ENCODE measurements at regions not wholly inside any gene's neighbourhood (a gene's known extent, or its start where the extent isn't known, plus 50 kb on each side); places are given as distances from the start of the nearest gene placed in this dataset.
"Not testable (repeated sequence)": the region's sequence is repeated elsewhere in the genome, so short reads cannot be mapped to it uniquely, and the experiment has no call there.

DNA sequence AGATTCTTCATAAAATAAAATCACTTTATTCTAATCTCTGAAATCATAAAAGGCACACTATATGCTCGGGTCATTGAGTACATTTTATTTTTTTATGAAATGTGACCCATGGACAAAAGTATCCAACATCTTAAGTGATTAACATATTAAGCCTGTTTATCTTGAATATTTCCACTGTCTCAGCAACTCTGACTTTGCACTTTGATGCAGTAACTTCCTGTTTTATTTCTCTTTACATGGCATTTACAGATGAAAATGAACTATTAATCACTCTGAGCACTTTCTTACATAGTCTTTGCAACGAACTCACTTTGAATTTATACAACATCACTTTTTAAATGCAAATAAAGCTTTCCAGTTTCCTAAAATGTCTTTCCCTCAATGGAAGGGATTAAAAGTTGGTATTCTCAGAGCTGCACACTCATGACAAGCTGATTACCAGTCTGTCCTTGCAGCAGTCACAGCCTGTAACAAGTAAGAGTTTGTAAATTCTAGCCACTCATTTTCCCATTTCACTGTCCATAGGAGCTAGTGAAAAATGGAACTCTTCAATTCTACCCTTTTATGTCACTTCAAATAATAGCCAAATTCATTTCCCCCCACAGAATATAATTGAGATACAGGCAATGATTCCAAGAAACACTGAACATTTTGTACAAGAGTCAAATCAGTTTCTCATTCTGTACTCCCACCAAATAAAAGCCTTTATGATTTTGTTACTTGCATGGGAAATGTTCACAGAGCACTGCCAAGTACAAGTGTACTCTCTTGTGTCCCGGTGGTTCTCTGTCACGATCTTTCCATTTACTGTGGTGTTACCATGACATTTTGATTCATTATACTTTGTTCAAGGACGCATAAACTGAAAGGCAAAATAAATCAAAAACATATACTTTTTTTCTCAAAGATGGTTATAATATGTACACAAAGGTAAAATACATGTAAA, 1968.9 kb downstream of the PCDH9 start:
- Histone ChIP-seq H3K4me1 (ENCODE audit: control insufficient read depth, insufficient read depth, low read length, poor library complexity, severe bottlenecking) (no peaks in the 10 kb centered on the region), H3K36me3 (ENCODE audit: control insufficient read depth, insufficient read depth, low read length) (no peaks in the 10 kb centered on the region), H3K4me3 (ENCODE audit: insufficient read depth, low read depth, low read length, poor library complexity, severe bottlenecking) (no peak overlapping the region), H3K9me3 (ENCODE audit: control insufficient read depth, low read length) (no peaks in the 10 kb centered on the region), H3K27ac (ENCODE audit: insufficient read depth, low read length, poor library complexity, severe bottlenecking) (no peak overlapping the region), H3K27me3 (replicated peaks; ENCODE audit: control insufficient read depth, insufficient read depth, low read length, poor library complexity, severe bottlenecking) (no peaks in the 10 kb centered on the region)
- DNase-seq: no peak

DNA sequence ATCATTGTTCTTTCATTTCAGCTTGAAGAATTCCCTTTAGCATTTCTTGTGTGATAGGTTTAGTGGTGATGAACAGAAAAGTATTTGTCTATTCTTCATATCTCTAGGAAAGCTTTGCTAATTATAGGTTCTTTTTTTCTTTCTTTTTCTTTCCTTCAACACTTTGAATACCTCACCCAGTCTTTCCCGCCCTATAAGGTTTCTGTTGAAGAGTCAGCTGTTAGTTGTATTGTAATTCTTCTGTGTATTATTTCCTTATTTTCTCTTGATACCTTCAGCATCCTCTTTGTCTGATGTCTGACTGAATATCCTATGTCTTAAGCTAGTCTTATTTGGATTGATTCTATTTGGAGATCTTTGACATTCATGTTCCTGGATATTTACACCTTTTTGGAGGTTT, 1989.4 kb downstream of the PCDH9 start:
- Histone ChIP-seq H3K27me3 (replicated peaks; ENCODE audit: control insufficient read depth, insufficient read depth, low read length, poor library complexity, severe bottlenecking) (no peaks in the 10 kb centered on the region), H3K27ac (ENCODE audit: insufficient read depth, low read length, poor library complexity, severe bottlenecking) (no peak overlapping the region), H3K9me3 (ENCODE audit: control insufficient read depth, low read length) (no peaks in the 10 kb centered on the region), H3K4me3 (ENCODE audit: insufficient read depth, low read depth, low read length, poor library complexity, severe bottlenecking) (no peak overlapping the region), H3K4me1 (ENCODE audit: control insufficient read depth, insufficient read depth, low read length, poor library complexity, severe bottlenecking) (no peaks in the 10 kb centered on the region), H3K36me3 (ENCODE audit: control insufficient read depth, insufficient read depth, low read length) (no peaks in the 10 kb centered on the region)
- no peak for DNase-seq

DNA sequence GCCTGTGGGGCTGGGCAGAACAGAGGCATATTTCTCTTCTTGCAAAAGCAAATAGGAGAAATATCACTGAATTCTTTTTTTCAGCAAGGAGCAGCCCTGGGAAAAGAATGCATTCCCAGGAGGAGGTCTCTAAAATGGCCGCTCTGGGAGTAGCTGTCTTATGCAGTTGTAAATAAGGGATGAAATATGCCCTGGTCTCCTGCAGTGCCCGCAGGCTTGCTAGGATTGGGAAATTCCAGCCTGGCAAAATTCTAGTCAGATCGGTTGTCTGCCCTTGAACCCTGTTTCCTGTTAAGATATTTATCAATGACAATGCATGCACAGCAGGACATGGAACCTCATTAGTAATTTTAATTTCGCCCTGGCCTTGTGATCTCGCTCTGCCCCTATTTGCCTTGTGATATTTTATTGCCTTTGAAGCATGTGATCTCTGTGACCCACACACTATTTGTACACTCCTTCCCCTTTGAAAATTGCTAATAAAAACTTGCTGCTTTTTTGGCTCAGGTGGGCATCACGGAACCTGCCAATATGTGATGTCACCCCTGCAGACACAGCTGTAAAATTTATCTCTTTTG, 1993.2 kb downstream of the PCDH9 start:
- Histone ChIP-seq H3K9me3 (ENCODE audit: control insufficient read depth, low read length) (no peaks in the 10 kb centered on the region), H3K27ac (ENCODE audit: insufficient read depth, low read length, poor library complexity, severe bottlenecking) (no peak overlapping the region), H3K4me1 (ENCODE audit: control insufficient read depth, insufficient read depth, low read length, poor library complexity, severe bottlenecking) (no peaks in the 10 kb centered on the region), H3K27me3 (replicated peaks; ENCODE audit: control insufficient read depth, insufficient read depth, low read length, poor library complexity, severe bottlenecking) (no peaks in the 10 kb centered on the region), H3K36me3 (ENCODE audit: control insufficient read depth, insufficient read depth, low read length) (no peaks in the 10 kb centered on the region), H3K4me3 (ENCODE audit: insufficient read depth, low read depth, low read length, poor library complexity, severe bottlenecking) (no peak overlapping the region)
- DNase-seq: no peak

DNA sequence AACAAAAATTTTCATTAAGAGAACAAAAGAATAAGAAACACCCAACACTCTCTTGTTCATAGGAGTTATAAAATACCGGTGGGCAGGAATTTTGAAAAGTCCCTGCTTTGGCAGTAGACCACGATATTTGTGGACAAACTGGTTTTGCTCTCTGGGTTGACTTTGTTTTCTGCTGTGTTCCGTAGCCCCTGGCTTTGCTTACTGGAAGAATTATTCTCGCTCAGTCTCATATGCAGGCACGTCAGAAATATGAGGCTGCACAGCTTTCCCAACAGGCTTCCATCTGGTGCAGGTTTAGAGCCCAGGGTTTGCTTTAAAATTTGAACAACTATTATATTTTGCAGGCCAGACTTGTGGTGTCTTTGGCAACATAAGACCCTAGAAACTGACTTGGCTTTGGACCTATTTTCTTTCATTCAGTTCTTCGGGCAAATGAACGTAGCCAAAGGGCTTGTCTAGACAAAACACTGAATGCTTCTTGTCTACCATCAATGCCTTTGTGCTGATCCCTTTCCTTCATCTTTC, 2012.6 kb downstream of the PCDH9 start:
- no peak for DNase-seq
- H3K9me3 ChIP-seq (ENCODE audit: control insufficient read depth, low read length): no peaks in the 10 kb centered on the region
- H3K4me1 ChIP-seq (ENCODE audit: control insufficient read depth, insufficient read depth, low read length, poor library complexity, severe bottlenecking): no peaks in the 10 kb centered on the region
- H3K36me3 ChIP-seq (ENCODE audit: control insufficient read depth, insufficient read depth, low read length): no peaks in the 10 kb centered on the region
- no peak overlapping the region for H3K4me3 ChIP-seq (ENCODE audit: insufficient read depth, low read depth, low read length, poor library complexity, severe bottlenecking)
- no peaks in the 10 kb centered on the region for H3K27me3 ChIP-seq (replicated peaks; ENCODE audit: control insufficient read depth, insufficient read depth, low read length, poor library complexity, severe bottlenecking)
- no peak overlapping the region for H3K27ac ChIP-seq (ENCODE audit: insufficient read depth, low read length, poor library complexity, severe bottlenecking)

DNA sequence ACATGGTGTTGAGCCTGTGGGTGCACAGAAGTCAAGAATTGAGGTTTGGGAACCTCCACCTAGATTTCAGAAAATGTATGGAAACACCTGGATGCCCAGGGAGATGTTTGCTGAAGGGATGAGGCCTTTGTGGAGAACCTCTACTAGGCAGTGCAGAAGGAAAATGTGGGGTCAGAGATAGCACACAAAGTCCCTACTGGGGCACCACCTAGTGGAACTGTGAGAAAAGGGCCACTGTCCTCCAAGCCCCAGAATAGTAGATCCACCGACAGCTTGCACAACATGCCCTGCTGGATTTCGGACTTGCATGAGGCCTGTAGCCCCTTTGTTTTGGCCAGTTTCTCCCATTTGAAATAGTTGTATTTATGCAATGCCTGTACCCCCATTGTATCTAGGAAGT, 2027.3 kb downstream of the PCDH9 start:
- H3K27me3 ChIP-seq (replicated peaks; ENCODE audit: control insufficient read depth, insufficient read depth, low read length, poor library complexity, severe bottlenecking); H3K4me3 ChIP-seq (ENCODE audit: insufficient read depth, low read depth, low read length, poor library complexity, severe bottlenecking); H3K27ac ChIP-seq (ENCODE audit: insufficient read depth, low read length, poor library complexity, severe bottlenecking); DNase-seq; H3K9me3 ChIP-seq (ENCODE audit: control insufficient read depth, low read length); H3K36me3 ChIP-seq (ENCODE audit: control insufficient read depth, insufficient read depth, low read length); H3K4me1 ChIP-seq (ENCODE audit: control insufficient read depth, insufficient read depth, low read length, poor library complexity, severe bottlenecking): not testable (repeated sequence)

DNA sequence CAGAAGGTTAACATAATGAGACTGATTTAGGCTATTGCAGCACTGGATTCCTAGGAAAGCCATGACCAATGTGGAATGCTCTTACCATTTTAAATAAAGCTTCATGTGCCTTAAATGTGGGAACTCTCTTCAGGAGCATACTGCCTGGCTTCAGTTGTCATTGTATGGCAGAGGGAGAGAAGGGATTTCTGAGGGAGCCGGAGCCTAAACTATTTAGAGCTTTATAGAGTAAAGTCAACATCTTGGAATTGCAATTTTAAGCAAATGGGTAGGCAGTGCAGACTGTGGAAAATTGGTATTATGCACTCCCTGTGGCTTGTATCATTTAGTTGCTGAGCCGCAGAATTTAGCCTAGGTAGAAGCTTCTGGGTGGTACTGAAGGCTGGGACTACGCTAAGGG, 2041.4 kb downstream of the PCDH9 start:
- no peaks in the 10 kb centered on the region for H3K4me1 ChIP-seq (ENCODE audit: control insufficient read depth, insufficient read depth, low read length, poor library complexity, severe bottlenecking)

DNA sequence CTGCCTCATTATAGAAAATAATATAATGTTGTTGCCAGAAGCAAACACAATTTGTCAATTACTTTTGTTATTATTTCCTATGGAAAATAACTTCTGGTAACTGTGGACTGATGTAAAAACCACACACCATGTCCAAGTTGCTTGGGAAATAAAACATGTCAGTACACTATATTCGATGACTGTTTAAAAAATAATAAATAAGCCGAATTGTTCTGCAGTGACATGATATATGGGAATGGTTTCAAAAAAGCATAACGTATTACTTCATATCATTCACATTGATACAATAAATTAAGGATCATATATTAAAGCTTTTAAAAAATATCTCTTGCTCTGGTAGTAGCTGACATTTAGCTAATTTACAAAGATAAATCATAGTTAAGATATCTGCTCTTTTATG, 2062.1 kb downstream of the PCDH9 start:
- Histone ChIP-seq H3K4me3 (ENCODE audit: insufficient read depth, low read depth, low read length, poor library complexity, severe bottlenecking) (no peak overlapping the region), H3K27ac (ENCODE audit: insufficient read depth, low read length, poor library complexity, severe bottlenecking) (no peak overlapping the region), H3K36me3 (ENCODE audit: control insufficient read depth, insufficient read depth, low read length) (no peaks in the 10 kb centered on the region), H3K4me1 (ENCODE audit: control insufficient read depth, insufficient read depth, low read length, poor library complexity, severe bottlenecking) (no peaks in the 10 kb centered on the region), H3K27me3 (replicated peaks; ENCODE audit: control insufficient read depth, insufficient read depth, low read length, poor library complexity, severe bottlenecking) (no peaks in the 10 kb centered on the region), H3K9me3 (ENCODE audit: control insufficient read depth, low read length) (no peaks in the 10 kb centered on the region)
- no peak for DNase-seq

More for the DNA sequence above, 2041.4 kb downstream of the PCDH9 start:
- no peaks in the 10 kb centered on the region for H3K27me3 ChIP-seq (replicated peaks; ENCODE audit: control insufficient read depth, insufficient read depth, low read length, poor library complexity, severe bottlenecking)
- no peaks in the 10 kb centered on the region for H3K9me3 ChIP-seq (ENCODE audit: control insufficient read depth, low read length)
- DNase-seq: no peak
- H3K27ac ChIP-seq (ENCODE audit: insufficient read depth, low read length, poor library complexity, severe bottlenecking): no peak overlapping the region
- H3K36me3 ChIP-seq (ENCODE audit: control insufficient read depth, insufficient read depth, low read length): no peaks in the 10 kb centered on the region
- H3K4me3 ChIP-seq (ENCODE audit: insufficient read depth, low read depth, low read length, poor library complexity, severe bottlenecking): no peak overlapping the region

DNA sequence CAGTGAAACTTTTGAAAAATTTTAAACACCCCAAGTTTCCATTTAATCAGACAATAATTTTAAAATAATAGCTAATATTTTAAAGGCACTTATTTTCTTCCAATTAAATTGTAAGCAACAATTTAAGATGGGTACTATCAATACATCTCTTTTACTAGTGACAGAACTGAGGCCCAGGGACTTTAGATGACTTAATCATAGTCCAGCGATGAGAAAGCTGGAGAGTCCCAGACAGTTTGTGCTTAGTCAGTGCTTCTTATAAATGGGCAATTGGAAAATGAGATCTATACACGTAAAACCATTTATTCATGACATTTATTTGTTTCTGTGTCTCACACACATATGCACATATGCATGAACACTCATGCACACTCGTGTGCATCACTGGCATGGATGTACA, 2063.5 kb downstream of the PCDH9 start:
- Histone ChIP-seq H3K36me3 (ENCODE audit: control insufficient read depth, insufficient read depth, low read length) (no peaks in the 10 kb centered on the region), H3K4me1 (ENCODE audit: control insufficient read depth, insufficient read depth, low read length, poor library complexity, severe bottlenecking) (no peaks in the 10 kb centered on the region), H3K27me3 (replicated peaks; ENCODE audit: control insufficient read depth, insufficient read depth, low read length, poor library complexity, severe bottlenecking) (no peaks in the 10 kb centered on the region), H3K27ac (ENCODE audit: insufficient read depth, low read length, poor library complexity, severe bottlenecking) (no peak overlapping the region), H3K4me3 (ENCODE audit: insufficient read depth, low read depth, low read length, poor library complexity, severe bottlenecking) (no peak overlapping the region), H3K9me3 (ENCODE audit: control insufficient read depth, low read length) (no peaks in the 10 kb centered on the region)
- no peak for DNase-seq

DNA sequence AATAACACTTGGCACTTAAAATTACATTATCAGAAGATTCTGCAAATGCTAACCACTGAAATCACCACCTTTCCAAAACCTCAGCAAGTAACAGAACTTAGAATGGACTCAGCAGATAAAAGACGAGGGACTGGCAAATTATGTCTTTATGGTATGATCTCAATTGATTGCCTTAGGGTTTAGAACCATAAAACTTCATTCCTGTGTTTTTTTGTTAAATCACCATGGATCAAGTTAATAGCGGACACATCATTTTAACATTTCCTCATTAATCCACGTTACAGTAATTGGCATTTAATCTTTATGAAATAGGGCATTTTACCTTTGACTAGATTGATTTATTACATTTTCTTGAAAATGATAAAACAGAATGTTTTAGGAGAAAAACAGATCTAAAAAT, 2070.3 kb downstream of the PCDH9 start:
- Histone ChIP-seq H3K4me3 (ENCODE audit: insufficient read depth, low read depth, low read length, poor library complexity, severe bottlenecking) (no peak overlapping the region), H3K9me3 (ENCODE audit: control insufficient read depth, low read length) (no peaks in the 10 kb centered on the region), H3K4me1 (ENCODE audit: control insufficient read depth, insufficient read depth, low read length, poor library complexity, severe bottlenecking) (no peaks in the 10 kb centered on the region), H3K27ac (ENCODE audit: insufficient read depth, low read length, poor library complexity, severe bottlenecking) (no peak overlapping the region), H3K27me3 (replicated peaks; ENCODE audit: control insufficient read depth, insufficient read depth, low read length, poor library complexity, severe bottlenecking) (no peaks in the 10 kb centered on the region), H3K36me3 (ENCODE audit: control insufficient read depth, insufficient read depth, low read length) (no peaks in the 10 kb centered on the region)
- DNase-seq: no peak

DNA sequence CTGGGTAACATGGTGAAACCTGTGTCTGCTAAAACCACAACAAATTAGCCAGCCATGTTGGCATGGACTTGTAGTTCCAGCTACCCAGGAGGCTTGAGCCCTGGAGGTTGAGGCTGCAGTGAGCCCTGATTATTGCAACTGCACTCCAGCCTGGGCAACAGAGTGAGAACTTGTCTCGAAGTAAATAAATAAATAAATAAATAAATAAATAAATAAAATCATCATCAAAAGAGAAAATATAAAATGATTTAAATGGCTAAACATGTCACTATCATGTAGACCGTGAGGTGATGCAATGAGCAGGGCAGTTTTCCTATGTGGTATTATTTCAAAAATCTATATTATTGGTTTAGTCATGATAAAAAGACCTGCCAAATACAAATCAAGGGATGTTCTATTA, 2074.3 kb downstream of the PCDH9 start:
- no peak for DNase-seq
- Histone ChIP-seq H3K4me3 (ENCODE audit: insufficient read depth, low read depth, low read length, poor library complexity, severe bottlenecking) (no peak overlapping the region), H3K9me3 (ENCODE audit: control insufficient read depth, low read length) (no peaks in the 10 kb centered on the region), H3K36me3 (ENCODE audit: control insufficient read depth, insufficient read depth, low read length) (no peaks in the 10 kb centered on the region), H3K27ac (ENCODE audit: insufficient read depth, low read length, poor library complexity, severe bottlenecking) (no peak overlapping the region), H3K27me3 (replicated peaks; ENCODE audit: control insufficient read depth, insufficient read depth, low read length, poor library complexity, severe bottlenecking) (no peaks in the 10 kb centered on the region), H3K4me1 (ENCODE audit: control insufficient read depth, insufficient read depth, low read length, poor library complexity, severe bottlenecking) (no peaks in the 10 kb centered on the region)

Measured in effector memory CD4-positive, alpha-beta T cell (primary cell).